Spleen (tissue), 11 donors: ENCODE measurements at regions not wholly inside any gene's neighbourhood (a gene's known extent, or its start where the extent isn't known, plus 50 kb on each side); places are given as distances from the start of the nearest gene placed in this dataset.

Experiments
- DNase-seq: peaks from one replicate; pipeline ENCODE4 v3.0.0-alpha.2; 2020
- H3K27ac ChIP-seq, 8 donors: fragments of 200-600 bp; sonication (generic) in 7 of 8; 1 replicate in 4 of 8; 2 replicates in 4 of 8; pipeline versions ENCODE4 v1.5.0 to v1.8.0; 2016 to 2021; ENCODE audit warnings: inconsistent platforms in 4 of 8, mild to moderate bottlenecking in 4 of 8, moderate library complexity in 1 of 8
- H3K27me3 ChIP-seq, 7 donors: fragments of 200-600 bp; sonication (generic) in 6 of 7; replicated peaks in 1 of 7; 1 replicate in 4 of 7; 2 replicates in 3 of 7; pipeline versions ENCODE4 v1.5.0 to v1.8.0; 2016 to 2021; ENCODE audit warnings: inconsistent platforms in 3 of 7, mild to moderate bottlenecking in 1 of 7
- H3K36me3 ChIP-seq, 6 donors: fragments of 200-600 bp; sonication (generic) in 5 of 6; 1 replicate in 4 of 6; 2 replicates in 2 of 6; pipeline versions ENCODE4 v1.5.0 to v1.8.0; 2016 to 2021; ENCODE audit warnings: inconsistent platforms in 2 of 6
- H3K4me1 ChIP-seq, 6 donors: fragments of 200-600 bp; sonication (generic) in 5 of 6; 1 replicate in 3 of 6; 2 replicates in 3 of 6; pipeline versions ENCODE4 v1.5.0 to v1.8.0; 2016 to 2021; ENCODE audit warnings: inconsistent platforms in 3 of 6
- H3K4me3 ChIP-seq, 8 donors: fragments of 200-600 bp; sonication (generic) in 7 of 8; 1 replicate in 4 of 8; 2 replicates in 4 of 8; pipeline versions ENCODE4 v1.5.0 to v1.8.0; 2016 to 2021; ENCODE audit warnings: inconsistent platforms in 4 of 8, mild to moderate bottlenecking in 4 of 8, moderate library complexity in 2 of 8
- H3K9me3 ChIP-seq, 8 donors: fragments of 200-600 bp; sonication (generic) in 7 of 8; 1 replicate in 4 of 8; 2 replicates in 4 of 8; pipeline versions ENCODE4 v1.5.0 to v1.8.0; 2016 to 2021; ENCODE audit warnings: inconsistent platforms in 4 of 8
- POLR2A ChIP-seq, 3 donors: fragments of 450-650 bp; IDR thresholded peaks; one replicate each; pipeline ENCODE4 v1.5.1; 2017; ENCODE audit warnings: antibody characterized with exemption in 3 of 3, mild to moderate bottlenecking in 1 of 3
- POLR2AphosphoS5 ChIP-seq, 3 donors: sonication (generic); formaldehyde crosslinking; IDR thresholded peaks; one replicate each; pipeline ENCODE4 v1.5.1; 2017; ENCODE audit warnings: antibody characterized with exemption in 3 of 3
- WGBS, 5 donors: extraction: QIAGEN DNeasy Blood & Tissue Kit in 3 of 5; methylation state at CpG; one replicate each; pipeline versions ENCODE4 v1.1.5 to v1.1.7; 2013 to 2018; 5-methylcytosine and 5-hydroxymethylcytosine counted together
- intact Hi-C: fragments of 100-400 bp; cut with DNase I; formaldehyde crosslinking; loops from one replicate; pipeline ENCODE4 v1.15.0; 2023; ENCODE audit warnings: low total_unique reads
- TF ChIP-seq, protein P1 (sequence below), 11 experiments: fragments of 200-600 bp in 7 of 11; fragments of 450-650 bp in 4 of 11; sonication (generic) in 4 of 11; IDR thresholded peaks in 8 of 11; conservative IDR thresholded peaks in 3 of 11; 1 replicate in 7 of 11; 2 replicates in 4 of 11; pipeline versions ENCODE4 v1.4.0 to v1.8.0; 2016 to 2021; ENCODE audit warnings: antibody characterized with exemption in 11 of 11, inconsistent platforms in 4 of 11, mild to moderate bottlenecking in 1 of 11
- donor health status: healthy with polysubstance abuse.
- donor health status: DM: no; HTN: no; CAD: no; lungs with moderate emphysema.
- donor health status: DM: no; HTN: no; CAD: no.
- donor health status: Bipolar disorder and iron deficiency.
- donor health status: healthy.
- donor health status: DM: no; HTN: no; CAD: no.
- donor health status: DM: yes; HTN: yes; CAD: no.

- H3K4me1 ChIP-seq: no peaks in the 10 kb centered on the region
- H3K4me3 ChIP-seq: no peak overlapping the region
- no peaks in the 10 kb centered on the region for H3K36me3 ChIP-seq
- H3K27ac ChIP-seq: no peak overlapping the region
- H3K27me3 ChIP-seq: no peaks in the 10 kb centered on the region
- no peak for DNase-seq
- no peak for TF ChIP-seq POLR2AphosphoS5 (IDR thresholded peaks at IDR 0.05)
- TF ChIP-seq POLR2A (IDR thresholded peaks at IDR 0.05): no peak
- TF ChIP-seq, protein P1, sequence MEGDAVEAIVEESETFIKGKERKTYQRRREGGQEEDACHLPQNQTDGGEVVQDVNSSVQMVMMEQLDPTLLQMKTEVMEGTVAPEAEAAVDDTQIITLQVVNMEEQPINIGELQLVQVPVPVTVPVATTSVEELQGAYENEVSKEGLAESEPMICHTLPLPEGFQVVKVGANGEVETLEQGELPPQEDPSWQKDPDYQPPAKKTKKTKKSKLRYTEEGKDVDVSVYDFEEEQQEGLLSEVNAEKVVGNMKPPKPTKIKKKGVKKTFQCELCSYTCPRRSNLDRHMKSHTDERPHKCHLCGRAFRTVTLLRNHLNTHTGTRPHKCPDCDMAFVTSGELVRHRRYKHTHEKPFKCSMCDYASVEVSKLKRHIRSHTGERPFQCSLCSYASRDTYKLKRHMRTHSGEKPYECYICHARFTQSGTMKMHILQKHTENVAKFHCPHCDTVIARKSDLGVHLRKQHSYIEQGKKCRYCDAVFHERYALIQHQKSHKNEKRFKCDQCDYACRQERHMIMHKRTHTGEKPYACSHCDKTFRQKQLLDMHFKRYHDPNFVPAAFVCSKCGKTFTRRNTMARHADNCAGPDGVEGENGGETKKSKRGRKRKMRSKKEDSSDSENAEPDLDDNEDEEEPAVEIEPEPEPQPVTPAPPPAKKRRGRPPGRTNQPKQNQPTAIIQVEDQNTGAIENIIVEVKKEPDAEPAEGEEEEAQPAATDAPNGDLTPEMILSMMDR (IDR thresholded peaks at IDR 0.05 in 8 of 11, conservative IDR thresholded peaks at IDR 0.05 in 3 of 11): no peak
- WGBS, 5 donors: 68 to 81% (median 73%) methylated on average over 3 of the region's 3 CpGs
- peaks cover 0 to 40% (median 22%) of the 10 kb centered on the region in 8 donors for H3K9me3 ChIP-seq
- intact Hi-C loops: no loop called here
Measured at GRCh38 chr2:83850071-83850725, 608.9 kb downstream of the SUCLG1 start.

DNA sequence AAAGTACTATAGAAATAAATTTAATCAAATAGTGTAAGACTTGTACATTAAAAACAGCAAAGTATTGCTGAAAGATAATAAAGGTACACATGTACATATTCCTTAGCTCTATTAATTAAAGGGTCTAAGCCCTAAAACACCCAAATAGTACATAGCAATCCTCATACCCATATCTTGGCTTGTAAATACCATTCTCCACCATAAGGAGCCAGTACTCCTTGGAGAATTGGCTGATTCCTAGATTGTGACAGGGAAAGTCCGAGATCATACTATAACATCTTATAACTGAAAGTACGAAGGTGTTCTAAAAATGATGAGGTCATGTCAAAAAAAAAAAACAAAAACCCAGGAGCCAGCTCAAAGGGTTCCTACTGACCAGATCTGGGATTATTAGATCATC, 614.6 kb downstream of the SUCLG1 start:
- Histone ChIP-seq H3K36me3 (no peaks in the 10 kb centered on the region), H3K27ac (no peak overlapping the region), H3K4me3 (no peak overlapping the region), H3K4me1 (no peaks in the 10 kb centered on the region), H3K27me3 (no peaks in the 10 kb centered on the region), H3K9me3 (peaks cover 0 to 6% (median 0%) of the 10 kb centered on the region in 8 donors)
- no peak for DNase-seq
- intact Hi-C loops: no loop called here
- whole genome bisulfite sequencing, 5 donors: 80 to 91% (median 81%) methylated on average over 2 of the region's 2 CpGs
- TF ChIP-seq, protein P1 (IDR thresholded peaks at IDR 0.05 in 8 of 11, conservative IDR thresholded peaks at IDR 0.05 in 3 of 11): no peak
- TF ChIP-seq POLR2AphosphoS5 (IDR thresholded peaks at IDR 0.05) (no peak), POLR2A (IDR thresholded peaks at IDR 0.05) (no peak)

DNA sequence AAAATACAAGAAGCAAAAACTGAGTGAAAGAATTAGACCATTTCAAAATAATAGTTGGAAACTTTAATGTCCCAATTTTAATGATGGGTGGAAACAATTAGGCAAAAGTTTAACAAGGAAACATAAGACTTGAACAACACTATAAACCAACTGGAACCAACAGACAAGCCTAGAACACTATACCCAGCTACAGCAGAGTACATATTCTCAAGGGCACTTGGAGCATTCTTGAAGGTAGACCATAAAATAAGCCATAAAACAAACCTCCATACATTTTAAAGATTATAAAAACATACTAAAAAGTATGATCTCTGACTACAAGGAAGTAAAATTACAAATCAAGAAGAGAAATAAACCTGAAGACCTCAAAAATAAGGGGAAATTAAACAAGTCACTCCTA, 616.7 kb downstream of the SUCLG1 start:
- intact Hi-C loops: no loop called here

DNA sequence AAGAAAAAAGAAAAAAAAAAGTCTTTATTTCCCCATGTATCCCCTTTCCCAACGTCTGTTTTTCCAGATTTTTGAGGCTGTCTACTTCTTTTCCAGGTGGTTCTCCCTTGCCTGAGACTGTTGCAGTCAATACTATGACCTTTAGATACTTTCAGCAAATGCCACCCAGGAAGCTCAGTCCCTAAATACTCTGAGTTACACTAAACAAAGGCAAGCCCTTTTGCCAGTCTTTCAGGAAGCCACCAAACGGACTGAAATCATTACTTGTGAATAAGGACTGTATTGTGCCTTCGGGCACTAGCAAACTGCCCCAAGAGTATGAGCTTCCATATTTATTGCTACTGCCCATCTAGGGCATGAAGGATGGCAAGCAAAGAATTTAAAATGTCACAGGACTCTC, 621.3 kb downstream of the SUCLG1 start:
- no peak overlapping the region for H3K27ac ChIP-seq
- intact Hi-C loops: no loop called here
- H3K4me1 ChIP-seq: no peaks in the 10 kb centered on the region
- no peaks in the 10 kb centered on the region for H3K36me3 ChIP-seq
- no peaks in the 10 kb centered on the region for H3K27me3 ChIP-seq
- WGBS, 5 donors: 71 to 78% (median 72%) methylated on average over 3 of the region's 3 CpGs
- no peak overlapping the region for H3K4me3 ChIP-seq
- TF ChIP-seq POLR2A (IDR thresholded peaks at IDR 0.05): no peak
- no peak for DNase-seq
- H3K9me3 ChIP-seq: peaks cover 0 to 4% (median 0%) of the 10 kb centered on the region in 8 donors

More for the DNA sequence above, 616.7 kb downstream of the SUCLG1 start:
- Histone ChIP-seq H3K27me3 (no peaks in the 10 kb centered on the region), H3K36me3 (no peaks in the 10 kb centered on the region), H3K4me1 (no peaks in the 10 kb centered on the region), H3K4me3 (no peak overlapping the region), H3K9me3 (peaks cover 0 to 4% (median 0%) of the 10 kb centered on the region in 8 donors), H3K27ac (no peak overlapping the region)
- DNase-seq: no peak
- TF ChIP-seq POLR2A (IDR thresholded peaks at IDR 0.05): no peak
- TF ChIP-seq, protein P1 (IDR thresholded peaks at IDR 0.05 in 8 of 11, conservative IDR thresholded peaks at IDR 0.05 in 3 of 11): no peak

DNA sequence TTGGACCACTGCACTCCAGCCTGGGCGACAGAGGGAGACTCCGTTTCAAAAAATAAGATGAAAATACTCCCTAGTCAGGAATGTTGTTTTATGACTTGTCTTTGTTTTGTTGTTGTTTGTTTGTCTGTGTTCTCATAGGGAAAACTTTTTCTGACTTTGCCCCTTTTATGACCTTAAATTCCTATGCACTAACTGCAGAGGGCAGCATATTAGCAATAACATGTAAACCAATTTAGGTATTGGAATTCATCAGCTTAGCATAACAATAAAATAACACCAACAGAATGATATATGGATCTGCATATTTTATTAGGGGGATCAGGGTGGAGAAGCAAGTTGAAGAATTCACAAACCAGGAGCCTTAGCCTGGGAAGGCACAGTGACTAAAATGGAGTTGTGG, 631.5 kb downstream of the SUCLG1 start:
- H3K4me1 ChIP-seq: no peaks in the 10 kb centered on the region
- 93 to 100% (median 94%) methylated on average over 2 of the region's 2 CpGs for WGBS, 5 donors
- intact Hi-C loops: no loop called here
- no peak for DNase-seq
- no peaks in the 10 kb centered on the region for H3K9me3 ChIP-seq
- H3K27me3 ChIP-seq: no peaks in the 10 kb centered on the region
- no peak overlapping the region for H3K27ac ChIP-seq
- TF ChIP-seq, protein P1 (IDR thresholded peaks at IDR 0.05 in 8 of 11, conservative IDR thresholded peaks at IDR 0.05 in 3 of 11): no peak
- TF ChIP-seq POLR2A (IDR thresholded peaks at IDR 0.05) (no peak), POLR2AphosphoS5 (IDR thresholded peaks at IDR 0.05) (no peak)
- no peaks in the 10 kb centered on the region for H3K36me3 ChIP-seq
- H3K4me3 ChIP-seq: no peak overlapping the region
